A673 (cell line): ENCODE measurements at regions not wholly inside any gene's neighbourhood (a gene's known extent, or its start where the extent isn't known, plus 50 kb on each side); places are given as distances from the start of the nearest gene placed in this dataset.
A peak's percentile ranks its signal among the peaks of the same experiment; 100 is the strongest.

Experiments used
- BruUV-seq: library from RNA; stranded (reverse); fragments of 400-500 nt; replicated peaks from 2 replicates; lab custom pipeline; 2021; lab: Mats Ljungman, UMichigan
- CTCF ChIA-PET: fragments of 300-600 bp; sonication (Branson Sonifier 250); formaldehyde crosslinking; loops from one replicate; lab custom pipeline; 2022; ENCODE audit warnings: antibody characterized with exemption; lab: Charles Lee
- POLR2A ChIA-PET: fragments of 300-600 bp; sonication (Branson Sonifier 250); formaldehyde crosslinking; loops from one replicate; lab custom pipeline; 2022; ENCODE audit warnings: antibody characterized with exemption; ENCODE audit not compliant: low non-redundant PET; lab: Charles Lee
- DNase-seq: peaks from one replicate; pipeline ENCODE4 v3.0.0-alpha.2; 2015; ENCODE audit warnings: low spot score
- H3K27ac ChIP-seq: fragments of 200-600 bp; sonication (generic); 2 replicates; pipeline ENCODE4 v1.5.1; 2016; ENCODE audit warnings: mixed run types, low read depth, mild to moderate bottlenecking, mixed read lengths, antibody characterized with exemption, low read length; ENCODE audit not compliant: poor library complexity, severe bottlenecking
- H3K27me3 ChIP-seq: fragments of 200-600 bp; sonication (generic); replicated peaks from 2 replicates; pipeline ENCODE4 v1.6.1; 2017; ENCODE audit warnings: mixed run types, low read depth, mild to moderate bottlenecking, mixed read lengths, antibody characterized with exemption, low read length; ENCODE audit not compliant: insufficient read depth, poor library complexity
- H3K36me3 ChIP-seq: fragments of 200-600 bp; sonication (generic); 2 replicates; pipeline ENCODE4 v1.6.1; 2016; ENCODE audit warnings: mixed run types, mild to moderate bottlenecking, mixed read lengths, antibody characterized with exemption, low read length; ENCODE audit not compliant: insufficient read depth, poor library complexity, severe bottlenecking
- H3K4me1 ChIP-seq: fragments of 200-600 bp; sonication (generic); 2 replicates; pipeline ENCODE4 v1.6.1; 2017; ENCODE audit warnings: mixed run types, mild to moderate bottlenecking, mixed read lengths, antibody characterized with exemption, low read length; ENCODE audit not compliant: insufficient read depth, poor library complexity, severe bottlenecking
- H3K4me3 ChIP-seq: fragments of 200-600 bp; sonication (generic); 2 replicates; pipeline ENCODE4 v1.5.1; 2016; ENCODE audit warnings: low read depth, mixed run types, mild to moderate bottlenecking, mixed read lengths, low read length; ENCODE audit not compliant: poor library complexity, severe bottlenecking
- H3K9me3 ChIP-seq: fragments of 200-600 bp; sonication (generic); 2 replicates; pipeline ENCODE4 v1.6.1; 2016; ENCODE audit warnings: mixed run types, low read depth, mild to moderate bottlenecking, mixed read lengths, antibody characterized with exemption, low read length; ENCODE audit not compliant: poor library complexity, severe bottlenecking
- EZH2 ChIP-seq: fragments of 200-600 bp; sonication (generic); IDR thresholded peaks from 2 replicates; pipeline ENCODE4 v1.6.1; 2017; ENCODE audit warnings: borderline replicate concordance, low read depth, mild to moderate bottlenecking, mixed read lengths, antibody characterized with exemption, low read length; ENCODE audit not compliant: poor library complexity, severe bottlenecking
- intact Hi-C: fragments of 100-400 bp; cut with micrococcal nuclease; formaldehyde crosslinking; loops from one replicate; pipeline ENCODE4 v1.10.0; 2022; ENCODE audit not compliant: unreplicated experiment
- TF ChIP-seq, protein P1 (sequence below): fragments of 300-800, 200-600 bp; sonication (generic); conservative IDR thresholded peaks from 2 replicates; pipeline ENCODE4 v1.5.1; 2017; ENCODE audit warnings: low read depth, mild to moderate bottlenecking, antibody characterized with exemption, low read length, moderate library complexity, mixed read lengths

DNA sequence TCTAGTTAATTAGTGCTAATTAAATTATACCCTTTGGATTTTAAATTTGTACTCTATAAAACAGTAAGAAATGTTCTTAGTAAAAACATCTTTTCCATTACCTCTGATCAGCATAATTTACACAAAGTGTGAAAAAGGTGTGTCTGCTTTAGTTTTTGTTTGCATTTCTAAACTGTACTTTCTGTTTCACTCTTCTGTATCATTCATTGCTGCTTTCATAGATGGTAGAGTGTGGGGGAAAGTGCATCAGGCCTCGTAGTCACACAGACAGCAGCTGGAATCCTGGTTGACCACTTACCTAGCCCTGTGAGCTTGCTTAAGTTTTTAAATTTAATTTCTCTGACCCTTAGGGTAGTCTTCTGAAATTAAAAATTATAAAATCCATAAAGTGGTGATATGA lies 275.4 kb upstream of the PITX2 start:
- no TSS peak for BruUV-seq
- Histone ChIP-seq H3K4me3 (no peak overlapping the region), H3K4me1 (no peaks in the 10 kb centered on the region), H3K36me3 (no peaks in the 10 kb centered on the region), H3K27ac (no peak overlapping the region), H3K27me3 (no peaks in the 10 kb centered on the region), H3K9me3 (no peaks in the 10 kb centered on the region)
- CTCF ChIA-PET: no interaction called here
- intact Hi-C loops: no loop called here
- POLR2A ChIA-PET: no interaction called here
- TF ChIP-seq, protein P1, sequence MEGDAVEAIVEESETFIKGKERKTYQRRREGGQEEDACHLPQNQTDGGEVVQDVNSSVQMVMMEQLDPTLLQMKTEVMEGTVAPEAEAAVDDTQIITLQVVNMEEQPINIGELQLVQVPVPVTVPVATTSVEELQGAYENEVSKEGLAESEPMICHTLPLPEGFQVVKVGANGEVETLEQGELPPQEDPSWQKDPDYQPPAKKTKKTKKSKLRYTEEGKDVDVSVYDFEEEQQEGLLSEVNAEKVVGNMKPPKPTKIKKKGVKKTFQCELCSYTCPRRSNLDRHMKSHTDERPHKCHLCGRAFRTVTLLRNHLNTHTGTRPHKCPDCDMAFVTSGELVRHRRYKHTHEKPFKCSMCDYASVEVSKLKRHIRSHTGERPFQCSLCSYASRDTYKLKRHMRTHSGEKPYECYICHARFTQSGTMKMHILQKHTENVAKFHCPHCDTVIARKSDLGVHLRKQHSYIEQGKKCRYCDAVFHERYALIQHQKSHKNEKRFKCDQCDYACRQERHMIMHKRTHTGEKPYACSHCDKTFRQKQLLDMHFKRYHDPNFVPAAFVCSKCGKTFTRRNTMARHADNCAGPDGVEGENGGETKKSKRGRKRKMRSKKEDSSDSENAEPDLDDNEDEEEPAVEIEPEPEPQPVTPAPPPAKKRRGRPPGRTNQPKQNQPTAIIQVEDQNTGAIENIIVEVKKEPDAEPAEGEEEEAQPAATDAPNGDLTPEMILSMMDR: no peak
- TF ChIP-seq EZH2: no peak
- no peak for DNase-seq

DNA sequence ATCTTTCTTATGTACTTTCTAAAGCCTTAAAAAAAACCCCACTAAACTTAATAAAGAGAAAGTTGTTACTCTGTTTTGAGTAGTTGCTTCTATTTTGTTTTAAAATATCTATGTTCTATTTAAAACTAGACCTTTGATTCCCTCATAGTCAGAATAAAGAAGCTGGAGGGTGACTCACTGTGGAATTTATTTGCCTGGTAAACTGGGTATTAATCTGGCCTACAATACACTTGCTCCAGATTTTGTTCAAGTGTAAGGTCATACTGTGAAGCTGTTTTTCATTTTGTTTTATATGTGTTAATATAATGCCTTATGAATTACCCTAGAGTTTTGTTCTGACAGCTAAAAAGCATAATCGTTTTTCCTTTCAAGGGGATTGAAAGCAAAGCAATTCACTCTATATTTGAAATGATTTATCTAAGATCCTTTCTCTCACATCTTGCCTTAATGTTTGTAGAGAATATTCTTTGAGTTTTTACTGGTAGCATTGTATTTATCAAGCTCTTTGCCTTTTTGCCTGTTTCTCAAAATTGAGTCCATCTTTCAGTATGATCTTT lies 277.4 kb upstream of the PITX2 start:
- no peaks in the 10 kb centered on the region for H3K27me3 ChIP-seq
- no peaks in the 10 kb centered on the region for H3K36me3 ChIP-seq
- intact Hi-C loops: no loop called here
- POLR2A ChIA-PET: interaction anchor here (0.6 kb wide), 1 partner anchor 264 kb away, joined by 4 read pairs; no protein-coding TSS in a partner anchor
- DNase-seq: peak; percentile 1
- no peak for TF ChIP-seq EZH2
- TF ChIP-seq, protein P1: no peak
- H3K4me3 ChIP-seq: no peak overlapping the region
- H3K4me1 ChIP-seq: no peaks in the 10 kb centered on the region
- BruUV-seq: no TSS peak
- CTCF ChIA-PET: no interaction called here
- no peaks in the 10 kb centered on the region for H3K9me3 ChIP-seq
- H3K27ac ChIP-seq: no peak overlapping the region

DNA sequence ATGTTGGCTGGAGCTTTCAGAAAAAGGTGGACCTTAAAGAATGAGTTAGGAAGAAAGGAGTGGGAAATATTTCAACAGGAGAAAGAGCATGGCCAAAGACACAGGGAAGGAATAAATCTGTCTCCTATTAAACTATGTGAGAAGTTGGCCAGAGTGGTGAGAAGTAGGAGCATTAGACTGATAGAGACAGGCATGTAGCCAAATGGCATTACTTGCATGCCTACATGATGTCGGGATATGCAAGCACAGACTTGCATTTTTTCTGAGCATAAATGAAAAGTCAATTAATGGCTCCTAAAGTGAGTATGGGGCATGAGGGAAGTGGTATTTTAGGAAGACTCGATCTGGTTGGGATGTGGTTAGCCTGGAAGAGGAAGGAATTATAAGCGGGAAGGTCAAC lies 279.6 kb upstream of the PITX2 start:
- no peaks in the 10 kb centered on the region for H3K27me3 ChIP-seq
- intact Hi-C loops: no loop called here
- no peaks in the 10 kb centered on the region for H3K4me1 ChIP-seq
- DNase-seq: no peak
- H3K9me3 ChIP-seq: no peaks in the 10 kb centered on the region
- CTCF ChIA-PET: no interaction called here
- POLR2A ChIA-PET: no interaction called here
- no peak for TF ChIP-seq EZH2
- TF ChIP-seq, protein P1: no peak
- H3K27ac ChIP-seq: no peak overlapping the region
- no peak overlapping the region for H3K4me3 ChIP-seq
- no peaks in the 10 kb centered on the region for H3K36me3 ChIP-seq
- BruUV-seq: no TSS peak
